ENCODE measurements at regions not wholly inside any gene's neighbourhood (a gene's known extent, or its start where the extent isn't known, plus 50 kb on each side); places are given as distances from the start of the nearest gene placed in this dataset.

DNA sequence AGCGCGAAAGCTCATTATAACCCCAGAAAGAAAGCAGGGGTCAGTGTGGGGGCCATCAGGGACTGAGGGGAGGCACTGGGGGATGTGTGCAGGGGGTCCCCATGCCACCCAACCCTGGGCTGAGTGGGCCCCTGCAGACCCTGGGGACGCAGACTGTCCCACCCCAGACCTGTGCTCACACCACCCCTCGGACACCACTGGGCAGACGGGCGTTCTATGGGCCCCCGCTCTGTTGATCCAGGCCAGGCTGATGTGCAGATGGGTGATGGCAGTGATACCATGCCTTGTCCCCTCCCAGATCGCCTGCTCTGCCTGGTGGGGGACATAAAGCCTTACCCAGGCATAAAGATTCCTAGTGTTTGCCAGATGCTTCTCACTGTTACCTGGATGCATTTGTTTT is 259.7 kb upstream of the TLE3 start:
- no peaks in the 10 kb centered on the region for H3K4me1 ChIP-seq (ENCODE audit: insufficient read depth, low read length, poor library complexity, severe bottlenecking)
- ChIA-PET POLR2A (ENCODE audit: low non-redundant PET) (no interaction called here), CTCF (no interaction called here)
- intact Hi-C loops (cut with micrococcal nuclease; ENCODE audit: unreplicated experiment), result no loop called here
- no peak overlapping the region for H3K4me3 ChIP-seq (ENCODE audit: low read depth, low read length, poor library complexity, severe bottlenecking)
- TF ChIP-seq, protein P1, sequence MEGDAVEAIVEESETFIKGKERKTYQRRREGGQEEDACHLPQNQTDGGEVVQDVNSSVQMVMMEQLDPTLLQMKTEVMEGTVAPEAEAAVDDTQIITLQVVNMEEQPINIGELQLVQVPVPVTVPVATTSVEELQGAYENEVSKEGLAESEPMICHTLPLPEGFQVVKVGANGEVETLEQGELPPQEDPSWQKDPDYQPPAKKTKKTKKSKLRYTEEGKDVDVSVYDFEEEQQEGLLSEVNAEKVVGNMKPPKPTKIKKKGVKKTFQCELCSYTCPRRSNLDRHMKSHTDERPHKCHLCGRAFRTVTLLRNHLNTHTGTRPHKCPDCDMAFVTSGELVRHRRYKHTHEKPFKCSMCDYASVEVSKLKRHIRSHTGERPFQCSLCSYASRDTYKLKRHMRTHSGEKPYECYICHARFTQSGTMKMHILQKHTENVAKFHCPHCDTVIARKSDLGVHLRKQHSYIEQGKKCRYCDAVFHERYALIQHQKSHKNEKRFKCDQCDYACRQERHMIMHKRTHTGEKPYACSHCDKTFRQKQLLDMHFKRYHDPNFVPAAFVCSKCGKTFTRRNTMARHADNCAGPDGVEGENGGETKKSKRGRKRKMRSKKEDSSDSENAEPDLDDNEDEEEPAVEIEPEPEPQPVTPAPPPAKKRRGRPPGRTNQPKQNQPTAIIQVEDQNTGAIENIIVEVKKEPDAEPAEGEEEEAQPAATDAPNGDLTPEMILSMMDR (conservative IDR thresholded peaks at IDR 0.05; ENCODE audit: low read depth, low read length), result no peak
- no peak for TF ChIP-seq EZH2 (IDR thresholded peaks at IDR 0.05; ENCODE audit: borderline replicate concordance, low read depth, low read length, poor library complexity, severe bottlenecking)
- H3K36me3 ChIP-seq (ENCODE audit: insufficient read depth, low read length, poor library complexity, severe bottlenecking), result no peaks in the 10 kb centered on the region
- H3K9me3 ChIP-seq (ENCODE audit: low read depth, low read length, poor library complexity, severe bottlenecking), result no peaks in the 10 kb centered on the region
- H3K27me3 ChIP-seq (replicated peaks; ENCODE audit: insufficient read depth, low read depth, low read length, poor library complexity), result no peaks in the 10 kb centered on the region
- no peak for DNase-seq (ENCODE audit: low spot score)
- H3K27ac ChIP-seq (ENCODE audit: low read depth, low read length, poor library complexity, severe bottlenecking), result no peak overlapping the region
- BruUV-seq (replicated peaks), result no TSS peak

GRCh38 chr15:70356919-70357318 is 259.2 kb upstream of the TLE3 start:
- no peak for DNase-seq (ENCODE audit: low spot score)
- CTCF ChIA-PET, result no interaction called here
- no peaks in the 10 kb centered on the region for H3K4me1 ChIP-seq (ENCODE audit: insufficient read depth, low read length, poor library complexity, severe bottlenecking)
- intact Hi-C loops (cut with micrococcal nuclease; ENCODE audit: unreplicated experiment), result no loop called here
- no TSS peak for BruUV-seq (replicated peaks)
- no peaks in the 10 kb centered on the region for H3K36me3 ChIP-seq (ENCODE audit: insufficient read depth, low read length, poor library complexity, severe bottlenecking)
- H3K27ac ChIP-seq (ENCODE audit: low read depth, low read length, poor library complexity, severe bottlenecking), result no peak overlapping the region
- no peaks in the 10 kb centered on the region for H3K27me3 ChIP-seq (replicated peaks; ENCODE audit: insufficient read depth, low read depth, low read length, poor library complexity)
- POLR2A ChIA-PET (ENCODE audit: low non-redundant PET), result no interaction called here
- H3K9me3 ChIP-seq (ENCODE audit: low read depth, low read length, poor library complexity, severe bottlenecking), result no peaks in the 10 kb centered on the region
- no peak overlapping the region for H3K4me3 ChIP-seq (ENCODE audit: low read depth, low read length, poor library complexity, severe bottlenecking)
- no peak for TF ChIP-seq EZH2 (IDR thresholded peaks at IDR 0.05; ENCODE audit: borderline replicate concordance, low read depth, low read length, poor library complexity, severe bottlenecking)
- TF ChIP-seq, protein P1 (conservative IDR thresholded peaks at IDR 0.05; ENCODE audit: low read depth, low read length), result no peak

- intact Hi-C loops (cut with micrococcal nuclease; ENCODE audit: unreplicated experiment), result no loop called here
- DNase-seq (ENCODE audit: low spot score), result no peak
- Histone ChIP-seq H3K36me3 (ENCODE audit: insufficient read depth, low read length, poor library complexity, severe bottlenecking) (no peaks in the 10 kb centered on the region), H3K27me3 (replicated peaks; ENCODE audit: insufficient read depth, low read depth, low read length, poor library complexity) (no peaks in the 10 kb centered on the region), H3K4me1 (ENCODE audit: insufficient read depth, low read length, poor library complexity, severe bottlenecking) (no peaks in the 10 kb centered on the region), H3K4me3 (ENCODE audit: low read depth, low read length, poor library complexity, severe bottlenecking) (no peak overlapping the region), H3K9me3 (ENCODE audit: low read depth, low read length, poor library complexity, severe bottlenecking) (no peaks in the 10 kb centered on the region), H3K27ac (ENCODE audit: low read depth, low read length, poor library complexity, severe bottlenecking) (no peak overlapping the region)
- ChIA-PET CTCF (no interaction called here), POLR2A (ENCODE audit: low non-redundant PET) (no interaction called here)
- no TSS peak for BruUV-seq (replicated peaks)
- TF ChIP-seq, protein P1 (conservative IDR thresholded peaks at IDR 0.05; ENCODE audit: low read depth, low read length), result no peak
- no peak for TF ChIP-seq EZH2 (IDR thresholded peaks at IDR 0.05; ENCODE audit: borderline replicate concordance, low read depth, low read length, poor library complexity, severe bottlenecking)
These were observed 258.5 kb upstream of the TLE3 start for GRCh38 chr15:70356062-70356860.

Measured in A673 (cell line).